Heart right ventricle (tissue), 16 donors: ENCODE measurements at regions not wholly inside any gene's neighbourhood (a gene's known extent, or its start where the extent isn't known, plus 50 kb on each side); places are given as distances from the start of the nearest gene placed in this dataset.

ENCODE experiments used
- ATAC-seq, 8 donors: fragments of 200-7000 bp; cut with Tn5 transposase; one replicate each; pipeline ENCODE4 v1.9.1; 2020; ENCODE audit warnings: mild to moderate bottlenecking in 8 of 8, moderate library complexity in 8 of 8, moderate number of reproducible peaks in 1 of 8
- DNase-seq, 2 donors: peaks; one replicate each; pipeline ENCODE4 v3.0.0-alpha.2; 2020
- H3K27ac ChIP-seq, 10 donors: fragments of 200-600 bp; sonication (generic) in 2 of 10; one replicate each; pipeline versions ENCODE4 v1.5.0 to v1.8.0; 2020 to 2022; ENCODE audit warnings: mild to moderate bottlenecking in 3 of 10
- H3K27me3 ChIP-seq, 7 donors: fragments of 200-600 bp; one replicate each; pipeline ENCODE4 v1.8.0; 2021 to 2022; ENCODE audit warnings: mild to moderate bottlenecking in 2 of 7
- H3K36me3 ChIP-seq, 9 donors: fragments of 200-600 bp; sonication (generic) in 1 of 9; one replicate each; pipeline versions ENCODE4 v1.5.0 to v1.8.0; 2020 to 2022; ENCODE audit warnings: mild to moderate bottlenecking in 2 of 9
- H3K4me1 ChIP-seq, 9 donors: fragments of 200-600 bp; sonication (generic) in 1 of 9; one replicate each; pipeline versions ENCODE4 v1.5.0 to v1.8.0; 2020 to 2022; ENCODE audit warnings: mild to moderate bottlenecking in 4 of 9
- H3K4me3 ChIP-seq, 10 donors: fragments of 200-600 bp; sonication (generic) in 2 of 10; one replicate each; pipeline versions ENCODE4 v1.5.0 to v1.8.0; 2020 to 2022; ENCODE audit warnings: mild to moderate bottlenecking in 7 of 10, moderate library complexity in 2 of 10
- H3K9me3 ChIP-seq, 11 donors: fragments of 200-600 bp in 10 of 11; sonication (generic) in 2 of 11; one replicate each; pipeline versions ENCODE4 v1.5.0 to v1.8.0; 2013 to 2022; ENCODE audit warnings: mild to moderate bottlenecking in 2 of 11, control low read depth in 1 of 11, moderate library complexity in 1 of 11
- CTCF ChIP-seq, 9 donors: fragments of 200-600 bp; sonication (generic) in 2 of 9; IDR thresholded peaks; one replicate each; pipeline versions ENCODE4 v1.5.0 to v1.8.0; 2021 to 2022; ENCODE audit warnings: antibody characterized with exemption in 9 of 9, mild to moderate bottlenecking in 5 of 9, moderate library complexity in 1 of 9
- WGBS, 2 donors: extraction: QIAGEN DNeasy Blood & Tissue Kit; methylation state at CpG; one replicate each; pipeline ENCODE4 v1.1.7; 2013; ENCODE audit warnings: inconsistent platforms in 1 of 2; 5-methylcytosine and 5-hydroxymethylcytosine counted together
- intact Hi-C, 10 donors: fragments of 100-400 bp; cut with DNase I; formaldehyde crosslinking; loops; one replicate each; pipeline versions ENCODE4 v1.11.1 to v1.14.2; 2022
- donor health status: Arrhythmogenic right ventricular cardiomyopathy.
- donor health status: ischemic (EF 13 %, LVEDD 7.1; RV severe dilation, severe dysfunction).
- donor health status: healthy with polysubstance abuse.
- donor health status: DM: no; HTN: yes; CAD: no.
- donor health status: DM: no; HTN: no; CAD: no.
- donor health status: ischemic (EF 25% LVEDD 6.9; RV normal size, moderate dysfunction).
- donor health status: ischemic (EF 25% LVEDD 5.7; RV mildly dilated, moderate dysfunction).
- donor health status: healthy.
- donor health status: DM: yes; HTN: yes; CAD: no.
- donor health status: Ischemic cardiomyopathy.
- donor health status: ischemic (EF 35%, LVEDD 5.7; RV mildly dilated, moderate dysfunction).
- donor health status: nonischemic (EF 11% LVEDD 7.7; RV severe dilation, severe dysfunction).
- donor health status: DM: yes; HTN: yes; CAD: no.
- donor health status: PGD.
- donor health status: ischemic (EF 29% LVEDD 5.4; RV normal size, mild dysfunction).
- donor health status: nonischemic (EF 23%, LVEDD 6.1; RV moderate dilation, normal function).

GRCh38 chr1:60137406-60137805, 63.8 kb upstream of the C1orf87 start:
- H3K4me3 ChIP-seq, result no peak overlapping the region
- intact Hi-C loops, result no loop called here
- H3K27me3 ChIP-seq, result peaks cover 0 to 8% (median 0%) of the 10 kb centered on the region in 7 donors
- no peaks in the 10 kb centered on the region for H3K4me1 ChIP-seq
- ATAC-seq (no peak), DNase-seq (no peak)
- no peak overlapping the region for H3K27ac ChIP-seq
- WGBS, 2 donors, result 45 to 50% methylated on average over 2 of the region's 2 CpGs
- no peak for TF ChIP-seq CTCF (IDR thresholded peaks at IDR 0.05)
- H3K36me3 ChIP-seq, result no peaks in the 10 kb centered on the region
- H3K9me3 ChIP-seq, result no peaks in the 10 kb centered on the region

GRCh38 chr1:60136395-60136794, 62.8 kb upstream of the C1orf87 start:
- H3K9me3 ChIP-seq, result no peaks in the 10 kb centered on the region
- DNase-seq, result no peak
- 84 to 89% methylated on average over 1 of the region's 1 CpG for WGBS, 2 donors
- H3K27ac ChIP-seq, result no peak overlapping the region
- no peaks in the 10 kb centered on the region for H3K36me3 ChIP-seq
- no peaks in the 10 kb centered on the region for H3K4me1 ChIP-seq
- peaks cover 0 to 8% (median 0%) of the 10 kb centered on the region in 7 donors for H3K27me3 ChIP-seq
- no peak for ATAC-seq
- intact Hi-C loops, result no loop called here
- no peak for TF ChIP-seq CTCF (IDR thresholded peaks at IDR 0.05)
- no peak overlapping the region for H3K4me3 ChIP-seq

GRCh38 chr1:60134716-60135115, 61.1 kb upstream of the C1orf87 start:
- ATAC-seq (no peak), DNase-seq (no peak)
- H3K36me3 ChIP-seq, result no peaks in the 10 kb centered on the region
- TF ChIP-seq CTCF (IDR thresholded peaks at IDR 0.05), result no peak
- no peaks in the 10 kb centered on the region for H3K9me3 ChIP-seq
- intact Hi-C loops, result no loop called here
- no peak overlapping the region for H3K4me3 ChIP-seq
- no peaks in the 10 kb centered on the region for H3K4me1 ChIP-seq
- no peak overlapping the region for H3K27ac ChIP-seq
- H3K27me3 ChIP-seq, result no peaks in the 10 kb centered on the region
- WGBS, 2 donors, result 84 to 93% methylated on average over 2 of the region's 2 CpGs

GRCh38 chr1:60133848-60134247, 60.3 kb upstream of the C1orf87 start:
- H3K36me3 ChIP-seq, result no peaks in the 10 kb centered on the region
- H3K27me3 ChIP-seq, result no peaks in the 10 kb centered on the region
- no peaks in the 10 kb centered on the region for H3K9me3 ChIP-seq
- ATAC-seq (no peak), DNase-seq (no peak)
- H3K4me1 ChIP-seq, result no peaks in the 10 kb centered on the region
- intact Hi-C loops, result no loop called here
- H3K27ac ChIP-seq, result no peak overlapping the region
- no peak for TF ChIP-seq CTCF (IDR thresholded peaks at IDR 0.05)
- H3K4me3 ChIP-seq, result no peak overlapping the region
